ENCODE measurements at regions not wholly inside any gene's neighbourhood (a gene's known extent, or its start where the extent isn't known, plus 50 kb on each side); places are given as distances from the start of the nearest gene placed in this dataset.

DNA sequence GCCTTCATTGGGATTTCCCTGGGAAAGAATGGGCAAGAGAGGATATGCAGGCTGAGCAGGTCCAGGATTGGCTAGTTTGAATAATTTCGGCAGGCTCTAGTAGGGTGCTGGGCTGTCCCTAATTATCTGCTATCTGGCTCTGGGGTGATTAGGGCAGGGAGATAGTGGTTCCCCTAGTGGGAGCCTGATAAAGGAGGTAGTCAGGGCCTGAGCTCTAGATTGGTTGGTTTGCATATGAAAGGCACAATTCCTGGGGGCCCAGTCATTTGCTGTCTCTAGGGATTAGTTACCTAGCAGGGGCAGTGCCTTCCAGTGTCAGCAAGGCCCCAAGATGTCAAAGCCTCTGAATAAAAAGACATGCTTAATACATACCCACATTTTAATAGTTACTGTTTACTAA, 690.1 kb upstream of the KLHL29 start:
- TF ChIP-seq ATF7 (IDR thresholded peaks at IDR 0.05) = no peak
- TF ChIP-seq ATF7 (CRISPR knock-in tag; IDR thresholded peaks at IDR 0.05) = no peak
- no peak for TF ChIP-seq ADNP (CRISPR knock-in tag; IDR thresholded peaks at IDR 0.05)

Data from HepG2 (cell line).